Fibroblast of pulmonary artery (primary cell): ENCODE measurements at regions not wholly inside any gene's neighbourhood (a gene's known extent, or its start where the extent isn't known, plus 50 kb on each side); places are given as distances from the start of the nearest gene placed in this dataset.

Experiments
- DNase-seq: peaks from one replicate; pipeline ENCODE4 v3.0.0-alpha.2; 2010; ENCODE audit warnings: low read depth
- H3K4me3 ChIP-seq: replicated peaks from 2 replicates; pipeline ENCODE4 v1.5.1; 2011; ENCODE audit warnings: low read depth, mild to moderate bottlenecking, control low read depth, low read length, moderate library complexity
- CTCF ChIP-seq: IDR thresholded peaks from 2 replicates; pipeline ENCODE4 v1.5.1; 2011; ENCODE audit warnings: mild to moderate bottlenecking, control low read depth, low read length, inconsistent platforms; ENCODE audit errors: missing control alignments

- TF ChIP-seq CTCF: no peak
- no peak overlapping the region for H3K4me3 ChIP-seq
- DNase-seq: no peak
These were observed 567.4 kb upstream of the SOX9 start for GRCh38 chr17:71553381-71553780.

GRCh38 chr17:71558901-71559300 lies 561.9 kb upstream of the SOX9 start:
- no peak for DNase-seq
- no peak overlapping the region for H3K4me3 ChIP-seq
- TF ChIP-seq CTCF: no peak

GRCh38 chr17:71572343-71572742 lies 548.5 kb upstream of the SOX9 start:
- no peak for DNase-seq
- H3K4me3 ChIP-seq: no peak overlapping the region
- TF ChIP-seq CTCF: no peak

- no peak for TF ChIP-seq CTCF
- no peak for DNase-seq
- H3K4me3 ChIP-seq: no peak overlapping the region
These were observed 542.4 kb upstream of the SOX9 start for GRCh38 chr17:71578446-71578845.

- DNase-seq: no peak
- H3K4me3 ChIP-seq: no peak overlapping the region
- no peak for TF ChIP-seq CTCF
These were observed 540.6 kb upstream of the SOX9 start for GRCh38 chr17:71580220-71580619.

GRCh38 chr17:71585540-71585939 lies 535.3 kb upstream of the SOX9 start:
- TF ChIP-seq CTCF: no peak
- no peak overlapping the region for H3K4me3 ChIP-seq
- no peak for DNase-seq

GRCh38 chr17:71592431-71592830 lies 528.4 kb upstream of the SOX9 start:
- TF ChIP-seq CTCF: no peak
- no peak for DNase-seq
- H3K4me3 ChIP-seq: no peak overlapping the region
